ENCODE measurements at regions not wholly inside any gene's neighbourhood (a gene's known extent, or its start where the extent isn't known, plus 50 kb on each side); places are given as distances from the start of the nearest gene placed in this dataset.

GRCh38 chr20:6920991-6921613 lies 153.6 kb downstream of the BMP2 start:
- H3K27me3 ChIP-seq (ENCODE audit: insufficient read depth, low read length) = no peaks in the 10 kb centered on the region
- no peak overlapping the region for H3K9ac ChIP-seq (ENCODE audit: low read depth, low read length)
- no peak overlapping the region for H3K27ac ChIP-seq (ENCODE audit: low read depth, low read length)
- H3K9me3 ChIP-seq (ENCODE audit: insufficient read depth, low read depth, low read length) = no peaks in the 10 kb centered on the region
- H3K4me1 ChIP-seq (ENCODE audit: insufficient read depth, low read length) = no peaks in the 10 kb centered on the region
- WGBS = 96% methylated on average over 9 of the region's 9 CpGs
- H3K4me3 ChIP-seq (ENCODE audit: low read length) = no peak overlapping the region
- no peaks in the 10 kb centered on the region for H3K36me3 ChIP-seq (ENCODE audit: insufficient read depth, low read length)

GRCh38 chr20:6921717-6922386 lies 154.4 kb downstream of the BMP2 start:
- 78% methylated on average over 1 of the region's 1 CpG for WGBS
- Histone ChIP-seq H3K4me1 (ENCODE audit: insufficient read depth, low read length) (no peaks in the 10 kb centered on the region), H3K27ac (ENCODE audit: low read depth, low read length) (no peak overlapping the region), H3K27me3 (ENCODE audit: insufficient read depth, low read length) (no peaks in the 10 kb centered on the region), H3K9me3 (ENCODE audit: insufficient read depth, low read depth, low read length) (no peaks in the 10 kb centered on the region), H3K4me3 (ENCODE audit: low read length) (no peak overlapping the region), H3K9ac (ENCODE audit: low read depth, low read length) (no peak overlapping the region), H3K36me3 (ENCODE audit: insufficient read depth, low read length) (no peaks in the 10 kb centered on the region)

- H3K9me3 ChIP-seq (ENCODE audit: insufficient read depth, low read depth, low read length) = no peaks in the 10 kb centered on the region
- H3K27ac ChIP-seq (ENCODE audit: low read depth, low read length) = no peak overlapping the region
- no peaks in the 10 kb centered on the region for H3K27me3 ChIP-seq (ENCODE audit: insufficient read depth, low read length)
- no peaks in the 10 kb centered on the region for H3K4me1 ChIP-seq (ENCODE audit: insufficient read depth, low read length)
- no peak overlapping the region for H3K4me3 ChIP-seq (ENCODE audit: low read length)
- H3K36me3 ChIP-seq (ENCODE audit: insufficient read depth, low read length) = no peaks in the 10 kb centered on the region
- no peak overlapping the region for H3K9ac ChIP-seq (ENCODE audit: low read depth, low read length)
Observed at GRCh38 chr20:6924681-6925080, 157.2 kb downstream of the BMP2 start.

- H3K27me3 ChIP-seq (ENCODE audit: insufficient read depth, low read length) = no peaks in the 10 kb centered on the region
- 86% methylated on average over 2 of the region's 2 CpGs for WGBS
- H3K36me3 ChIP-seq (ENCODE audit: insufficient read depth, low read length) = no peaks in the 10 kb centered on the region
- no peaks in the 10 kb centered on the region for H3K4me1 ChIP-seq (ENCODE audit: insufficient read depth, low read length)
- no peak overlapping the region for H3K27ac ChIP-seq (ENCODE audit: low read depth, low read length)
- no peak overlapping the region for H3K9ac ChIP-seq (ENCODE audit: low read depth, low read length)
- no peaks in the 10 kb centered on the region for H3K9me3 ChIP-seq (ENCODE audit: insufficient read depth, low read depth, low read length)
- H3K4me3 ChIP-seq (ENCODE audit: low read length) = no peak overlapping the region
Observed at GRCh38 chr20:6925744-6926278, 158.3 kb downstream of the BMP2 start.

- 76% methylated on average over 5 of the region's 5 CpGs for WGBS
Observed at GRCh38 chr20:6940048-6940447, 172.6 kb downstream of the BMP2 start.

GRCh38 chr20:6940876-6941275 lies 173.4 kb downstream of the BMP2 start:
- Histone ChIP-seq H3K27me3 (ENCODE audit: insufficient read depth, low read length) (no peaks in the 10 kb centered on the region), H3K9ac (ENCODE audit: low read depth, low read length) (no peak overlapping the region), H3K36me3 (ENCODE audit: insufficient read depth, low read length) (no peaks in the 10 kb centered on the region), H3K4me3 (ENCODE audit: low read length) (no peak overlapping the region), H3K4me1 (ENCODE audit: insufficient read depth, low read length) (no peaks in the 10 kb centered on the region; the same call in 1 of the 2 replicates), H3K9me3 (ENCODE audit: insufficient read depth, low read depth, low read length) (no peaks in the 10 kb centered on the region), H3K27ac (ENCODE audit: low read depth, low read length) (no peak overlapping the region)
- WGBS = 45% methylated on average over 2 of the region's 2 CpGs

More at GRCh38 chr20:6940048-6940447, 172.6 kb downstream of the BMP2 start:
- Histone ChIP-seq H3K4me1 (ENCODE audit: insufficient read depth, low read length) (no peaks in the 10 kb centered on the region; the same call in 1 of the 2 replicates), H3K9me3 (ENCODE audit: insufficient read depth, low read depth, low read length) (no peaks in the 10 kb centered on the region), H3K27ac (ENCODE audit: low read depth, low read length) (no peak overlapping the region), H3K36me3 (ENCODE audit: insufficient read depth, low read length) (no peaks in the 10 kb centered on the region), H3K27me3 (ENCODE audit: insufficient read depth, low read length) (no peaks in the 10 kb centered on the region), H3K9ac (ENCODE audit: low read depth, low read length) (no peak overlapping the region), H3K4me3 (ENCODE audit: low read length) (no peak overlapping the region)

- Histone ChIP-seq H3K9ac (ENCODE audit: low read depth, low read length) (no peak overlapping the region), H3K9me3 (ENCODE audit: insufficient read depth, low read depth, low read length) (no peaks in the 10 kb centered on the region), H3K4me3 (ENCODE audit: low read length) (no peak overlapping the region), H3K4me1 (ENCODE audit: insufficient read depth, low read length) (no peaks in the 10 kb centered on the region; the same call in 1 of the 2 replicates), H3K27ac (ENCODE audit: low read depth, low read length) (no peak overlapping the region), H3K27me3 (ENCODE audit: insufficient read depth, low read length) (no peaks in the 10 kb centered on the region), H3K36me3 (ENCODE audit: insufficient read depth, low read length) (no peaks in the 10 kb centered on the region)
- 94% methylated on average over 2 of the region's 2 CpGs for WGBS
Observed at GRCh38 chr20:6941571-6941970, 174.1 kb downstream of the BMP2 start.

GRCh38 chr20:6942266-6942665 lies 174.8 kb downstream of the BMP2 start:
- no peak overlapping the region for H3K4me3 ChIP-seq (ENCODE audit: low read length)
- 90% methylated on average over 3 of the region's 3 CpGs for WGBS
- H3K27me3 ChIP-seq (ENCODE audit: insufficient read depth, low read length) = no peaks in the 10 kb centered on the region
- H3K4me1 ChIP-seq (ENCODE audit: insufficient read depth, low read length) = no peaks in the 10 kb centered on the region; the same call in 1 of the 2 replicates
- no peak overlapping the region for H3K27ac ChIP-seq (ENCODE audit: low read depth, low read length)
- no peaks in the 10 kb centered on the region for H3K9me3 ChIP-seq (ENCODE audit: insufficient read depth, low read depth, low read length)
- H3K9ac ChIP-seq (ENCODE audit: low read depth, low read length) = no peak overlapping the region
- no peaks in the 10 kb centered on the region for H3K36me3 ChIP-seq (ENCODE audit: insufficient read depth, low read length)

GRCh38 chr20:6944292-6944691 lies 176.8 kb downstream of the BMP2 start:
- no peak overlapping the region for H3K27ac ChIP-seq (ENCODE audit: low read depth, low read length)
- H3K4me1 ChIP-seq (ENCODE audit: insufficient read depth, low read length) = no peaks in the 10 kb centered on the region; the same call in 1 of the 2 replicates
- no peak overlapping the region for H3K4me3 ChIP-seq (ENCODE audit: low read length)
- 98% methylated on average over 4 of the region's 4 CpGs for WGBS
- H3K36me3 ChIP-seq (ENCODE audit: insufficient read depth, low read length) = no peaks in the 10 kb centered on the region
- H3K9me3 ChIP-seq (ENCODE audit: insufficient read depth, low read depth, low read length) = no peaks in the 10 kb centered on the region
- no peak overlapping the region for H3K9ac ChIP-seq (ENCODE audit: low read depth, low read length)
- H3K27me3 ChIP-seq (ENCODE audit: insufficient read depth, low read length) = no peaks in the 10 kb centered on the region

- Histone ChIP-seq H3K36me3 (ENCODE audit: insufficient read depth, low read length) (no peaks in the 10 kb centered on the region), H3K9me3 (ENCODE audit: insufficient read depth, low read depth, low read length) (no peaks in the 10 kb centered on the region), H3K4me1 (ENCODE audit: insufficient read depth, low read length) (no peaks in the 10 kb centered on the region), H3K9ac (ENCODE audit: low read depth, low read length) (no peak overlapping the region), H3K27ac (ENCODE audit: low read depth, low read length) (no peak overlapping the region), H3K27me3 (ENCODE audit: insufficient read depth, low read length) (no peaks in the 10 kb centered on the region), H3K4me3 (ENCODE audit: low read length) (no peak overlapping the region)
- WGBS = no CpG with 5 or more reads among the region's 1 CpG
Observed at GRCh38 chr20:6953611-6954010, 186.1 kb downstream of the BMP2 start.

- Histone ChIP-seq H3K9me3 (ENCODE audit: insufficient read depth, low read depth, low read length) (no peaks in the 10 kb centered on the region), H3K9ac (ENCODE audit: low read depth, low read length) (no peak overlapping the region), H3K36me3 (ENCODE audit: insufficient read depth, low read length) (no peaks in the 10 kb centered on the region), H3K27ac (ENCODE audit: low read depth, low read length) (no peak overlapping the region), H3K27me3 (ENCODE audit: insufficient read depth, low read length) (no peaks in the 10 kb centered on the region), H3K4me1 (ENCODE audit: insufficient read depth, low read length) (no peaks in the 10 kb centered on the region), H3K4me3 (ENCODE audit: low read length) (no peak overlapping the region)
- WGBS = 86% methylated on average over 2 of the region's 2 CpGs
Observed at GRCh38 chr20:6954219-6954618, 186.7 kb downstream of the BMP2 start.

Measured in HUES64 (cell line).